22Rv1 (cell line): ENCODE measurements at regions not wholly inside any gene's neighbourhood (a gene's known extent, or its start where the extent isn't known, plus 50 kb on each side); places are given as distances from the start of the nearest gene placed in this dataset.

Experiments
- CTCF ChIP-seq: fragments of 450-650 bp; IDR thresholded peaks from 2 replicates; pipeline ENCODE4 v1.5.1; 2017; ENCODE audit warnings: mild to moderate bottlenecking
- ZFX ChIP-seq: fragments of 450-650 bp; IDR thresholded peaks from 2 replicates; pipeline ENCODE4 v1.6.1; 2017; ENCODE audit warnings: antibody characterized with exemption, borderline replicate concordance

- no peak for TF ChIP-seq CTCF
- TF ChIP-seq ZFX: no peak
Observed at GRCh38 chr13:105871768-105872167, 663.7 kb downstream of the EFNB2 start.
